Choroid plexus epithelial cell (primary cell): ENCODE measurements at regions not wholly inside any gene's neighbourhood (a gene's known extent, or its start where the extent isn't known, plus 50 kb on each side); places are given as distances from the start of the nearest gene placed in this dataset.
"Not testable (repeated sequence)": the region's sequence is repeated elsewhere in the genome, so short reads cannot be mapped to it uniquely, and the experiment has no call there.

Source experiments
- DNase-seq: peaks from one replicate; pipeline ENCODE4 v3.0.0-alpha.2; 2010; ENCODE audit warnings: low read depth
- H3K4me3 ChIP-seq: 2 replicates; pipeline ENCODE4 v1.5.1; 2011; ENCODE audit warnings: low read depth, mild to moderate bottlenecking, control low read depth, low read length, moderate library complexity
- CTCF ChIP-seq: conservative IDR thresholded peaks from 2 replicates; pipeline ENCODE4 v1.5.1; 2011; ENCODE audit warnings: low read depth, mild to moderate bottlenecking, control low read depth, inconsistent platforms, low read length, moderate library complexity

- no peak for TF ChIP-seq CTCF
Measured at GRCh38 chr1:147053269-147053668, 115.1 kb downstream of the NBPF12 start.

DNA sequence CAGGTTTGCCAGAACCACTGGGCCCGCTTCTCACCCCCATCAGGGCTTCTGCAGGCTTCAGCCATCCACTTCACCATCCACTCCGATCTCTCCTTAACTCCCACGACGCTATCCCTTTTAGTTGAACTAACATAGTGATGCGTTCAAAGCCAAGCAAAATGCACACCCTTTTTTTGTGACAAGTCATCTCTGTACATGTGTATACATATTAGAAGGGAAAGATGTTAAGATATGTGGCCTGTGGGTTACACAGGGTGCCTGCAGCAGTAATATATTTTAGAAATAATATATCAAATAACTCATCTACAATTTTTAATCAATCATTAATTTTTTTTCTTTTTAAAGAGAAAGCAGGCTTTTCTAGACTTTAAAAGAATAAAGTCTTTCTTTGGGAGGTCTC lies 114.6 kb downstream of the NBPF12 start:
- no peak for TF ChIP-seq CTCF
- no peak for DNase-seq
- H3K4me3 ChIP-seq: no peak overlapping the region

More at GRCh38 chr1:147053269-147053668, 115.1 kb downstream of the NBPF12 start:
- H3K4me3 ChIP-seq: no peak overlapping the region
- no peak for DNase-seq

GRCh38 chr1:147052143-147052542 lies 114.0 kb downstream of the NBPF12 start:
- no peak overlapping the region for H3K4me3 ChIP-seq
- TF ChIP-seq CTCF: no peak
- DNase-seq: no peak

DNA sequence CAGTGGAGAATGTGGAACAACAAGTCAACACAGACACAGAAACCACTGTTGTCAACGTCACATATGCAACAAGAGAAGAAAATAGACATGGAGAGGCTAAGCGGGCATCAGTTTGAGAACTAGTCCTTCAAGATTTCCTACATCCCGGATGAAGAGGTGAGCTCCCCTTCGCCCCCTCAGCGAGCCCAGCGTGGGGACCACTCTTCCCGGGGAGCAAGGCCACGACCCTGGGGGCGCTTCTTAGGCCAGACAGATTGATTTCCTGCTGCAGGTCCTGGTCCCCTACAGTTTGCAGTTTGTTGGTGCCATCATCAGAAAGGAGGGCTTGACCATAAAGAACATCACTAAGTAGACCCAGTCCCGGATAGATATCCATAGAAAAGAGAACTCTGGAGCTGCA lies 113.0 kb downstream of the NBPF12 start:
- no peak overlapping the region for H3K4me3 ChIP-seq
- no peak for DNase-seq
- no peak for TF ChIP-seq CTCF

GRCh38 chr1:147050654-147051053 lies 112.5 kb downstream of the NBPF12 start:
- TF ChIP-seq CTCF: no peak
- no peak for DNase-seq
- H3K4me3 ChIP-seq: no peak overlapping the region

- not testable (repeated sequence) for H3K4me3 ChIP-seq, DNase-seq
Measured at GRCh38 chr1:147046863-147047394, 108.8 kb downstream of the NBPF12 start.

GRCh38 chr1:147046189-147046862 lies 108.2 kb downstream of the NBPF12 start:
- no peak for DNase-seq
- no peak for TF ChIP-seq CTCF
- H3K4me3 ChIP-seq: no peak overlapping the region
